B cell (primary cell): ENCODE measurements at regions not wholly inside any gene's neighbourhood (a gene's known extent, or its start where the extent isn't known, plus 50 kb on each side); places are given as distances from the start of the nearest gene placed in this dataset.

Experiments
- CTCF ChIP-seq: fragments of 200-600 bp; IDR thresholded peaks from one replicate; pipeline ENCODE4 v1.8.0; 2022; ENCODE audit warnings: antibody characterized with exemption, mild to moderate bottlenecking
- EZH2 ChIP-seq: IDR thresholded peaks from 2 replicates; pipeline ENCODE4 v1.6.1; 2012; ENCODE audit warnings: borderline replicate concordance, low read depth, mild to moderate bottlenecking, moderate library complexity, low read length; ENCODE audit not compliant: insufficient read depth, poor library complexity, severe bottlenecking

- TF ChIP-seq CTCF (no peak), EZH2 (no peak)
Observed at GRCh38 chr12:27875677-27876076, 95.6 kb upstream of the MANSC4 start.
